Mammary epithelial cell (primary cell): ENCODE measurements at regions not wholly inside any gene's neighbourhood (a gene's known extent, or its start where the extent isn't known, plus 50 kb on each side); places are given as distances from the start of the nearest gene placed in this dataset.

Experiments used
- CTCF ChIP-seq, 2 donors: IDR thresholded peaks in 1 of 2; conservative IDR thresholded peaks in 1 of 2; 2 replicates each; pipeline ENCODE4 v1.5.1; 2011 to 2012; ENCODE audit warnings: inconsistent platforms in 2 of 2, low read length in 2 of 2, mild to moderate bottlenecking in 2 of 2, control low read depth in 1 of 2, low read depth in 1 of 2; ENCODE audit not compliant: insufficient read depth in 1 of 2; ENCODE audit errors: extremely low read depth in 1 of 2
- EZH2 ChIP-seq: IDR thresholded peaks from 2 replicates; pipeline ENCODE4 v1.6.1; 2012; ENCODE audit warnings: low read length, inconsistent platforms, borderline replicate concordance

GRCh38 chr2:198715302-198715835 lies 742.4 kb downstream of the SATB2 start:
- TF ChIP-seq EZH2 (no peak), CTCF (conservative IDR thresholded peaks at IDR 0.05 in 1 of 2, IDR thresholded peaks at IDR 0.05 in 1 of 2; ENCODE audit: extremely low read depth in 1 of 2, insufficient read depth in 1 of 2, low read depth in 1 of 2, low read length in 2 of 2) (no peak)
